ENCODE measurements at regions not wholly inside any gene's neighbourhood (a gene's known extent, or its start where the extent isn't known, plus 50 kb on each side); places are given as distances from the start of the nearest gene placed in this dataset.

- no peak overlapping the region for H3K4me2 ChIP-seq (ENCODE audit: insufficient read depth, low read length)
- H4K20me1 ChIP-seq (replicated peaks; ENCODE audit: control insufficient read depth, insufficient read depth, low read length) = no peaks in the 10 kb centered on the region
- FAIRE-seq = no peak
- BruUV-seq (replicated peaks) = no TSS peak
- H3K27ac ChIP-seq (ENCODE audit: extremely low read depth, low read depth, low read length) = no peak overlapping the region
- H3K79me2 ChIP-seq (ENCODE audit: control insufficient read depth, insufficient read depth, low read length) = no peaks in the 10 kb centered on the region
- ChIA-PET CTCF (ENCODE audit: low intra/inter-chr PET ratio) (no interaction called here), POLR2A (interaction anchor here (0.7 kb wide), 1 partner anchor 13 kb away, joined by 3 read pairs; no protein-coding TSS in a partner anchor)
- no peaks in the 10 kb centered on the region; a peak in 2 of 5 replicates for H3K27me3 ChIP-seq (ENCODE audit: control insufficient read depth in 2 of 2, insufficient read depth in 2 of 2, low read length in 2 of 2)
- H3K36me3 ChIP-seq (ENCODE audit: control insufficient read depth, insufficient read depth, low read length) = no peaks in the 10 kb centered on the region
- H3K9me1 ChIP-seq (ENCODE audit: control insufficient read depth, insufficient read depth, low read length) = no peaks in the 10 kb centered on the region
- intact Hi-C loops (cut with micrococcal nuclease) (no loop called here), in situ Hi-C loops (cut with MboI) (no loop called here)
- DNase-seq (ENCODE audit: extremely low read depth in 1 of 4, low spot score in 3 of 4) = no peak
- no peak overlapping the region for H3K4me3 ChIP-seq
- 3% methylated on average over 3 of the region's 3 CpGs for WGBS (ENCODE audit: insufficient coverage, low coverage, missing lambda C conversion rate)
- H3K9ac ChIP-seq (ENCODE audit: insufficient read depth in 1 of 2, low read depth in 2 of 2, low read length in 2 of 2) = no peak overlapping the region
- ATAC-seq = no peak
- H3K4me1 ChIP-seq (replicated peaks in 1 of 2; ENCODE audit: control insufficient read depth in 2 of 2, insufficient read depth in 2 of 2, low read length in 2 of 2) = no peaks in the 10 kb centered on the region
- H3K9me3 ChIP-seq (replicated peaks; ENCODE audit: control insufficient read depth, insufficient read depth, low read depth, low read length) = no peaks in the 10 kb centered on the region
- H2AFZ ChIP-seq (ENCODE audit: low read depth, low read length) = no peak overlapping the region
- no peak for TF ChIP-seq KLF1 (tag; IDR thresholded peaks at IDR 0.05)
- TF ChIP-seq ZBTB33 (CRISPR knock-in tag; IDR thresholded peaks at IDR 0.05) = no peak
- no peak for TF ChIP-seq KAT8 (IDR thresholded peaks at IDR 0.05; ENCODE audit: low read depth)
- no peak for TF ChIP-seq ZNF668 (CRISPR knock-in tag; IDR thresholded peaks at IDR 0.05)
- TF ChIP-seq ETS2 (tag; IDR thresholded peaks at IDR 0.05; ENCODE audit: borderline replicate concordance, poor library complexity, severe bottlenecking) = no peak
- TF ChIP-seq, protein P1, sequence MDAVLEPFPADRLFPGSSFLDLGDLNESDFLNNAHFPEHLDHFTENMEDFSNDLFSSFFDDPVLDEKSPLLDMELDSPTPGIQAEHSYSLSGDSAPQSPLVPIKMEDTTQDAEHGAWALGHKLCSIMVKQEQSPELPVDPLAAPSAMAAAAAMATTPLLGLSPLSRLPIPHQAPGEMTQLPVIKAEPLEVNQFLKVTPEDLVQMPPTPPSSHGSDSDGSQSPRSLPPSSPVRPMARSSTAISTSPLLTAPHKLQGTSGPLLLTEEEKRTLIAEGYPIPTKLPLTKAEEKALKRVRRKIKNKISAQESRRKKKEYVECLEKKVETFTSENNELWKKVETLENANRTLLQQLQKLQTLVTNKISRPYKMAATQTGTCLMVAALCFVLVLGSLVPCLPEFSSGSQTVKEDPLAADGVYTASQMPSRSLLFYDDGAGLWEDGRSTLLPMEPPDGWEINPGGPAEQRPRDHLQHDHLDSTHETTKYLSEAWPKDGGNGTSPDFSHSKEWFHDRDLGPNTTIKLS (IDR thresholded peaks at IDR 0.05; ENCODE audit: borderline replicate concordance, low read depth) = no peak
- TF ChIP-seq, protein P2, sequence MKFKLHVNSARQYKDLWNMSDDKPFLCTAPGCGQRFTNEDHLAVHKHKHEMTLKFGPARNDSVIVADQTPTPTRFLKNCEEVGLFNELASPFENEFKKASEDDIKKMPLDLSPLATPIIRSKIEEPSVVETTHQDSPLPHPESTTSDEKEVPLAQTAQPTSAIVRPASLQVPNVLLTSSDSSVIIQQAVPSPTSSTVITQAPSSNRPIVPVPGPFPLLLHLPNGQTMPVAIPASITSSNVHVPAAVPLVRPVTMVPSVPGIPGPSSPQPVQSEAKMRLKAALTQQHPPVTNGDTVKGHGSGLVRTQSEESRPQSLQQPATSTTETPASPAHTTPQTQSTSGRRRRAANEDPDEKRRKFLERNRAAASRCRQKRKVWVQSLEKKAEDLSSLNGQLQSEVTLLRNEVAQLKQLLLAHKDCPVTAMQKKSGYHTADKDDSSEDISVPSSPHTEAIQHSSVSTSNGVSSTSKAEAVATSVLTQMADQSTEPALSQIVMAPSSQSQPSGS (CRISPR knock-in tag; IDR thresholded peaks at IDR 0.05) = no peak
- TF ChIP-seq PPARD (CRISPR knock-in tag; IDR thresholded peaks at IDR 0.05) = no peak
Observed at GRCh38 chr2:236646441-236646840, 76.8 kb downstream of the ACKR3 start.

All from K562 (cell line).